ENCODE measurements at regions not wholly inside any gene's neighbourhood (a gene's known extent, or its start where the extent isn't known, plus 50 kb on each side); places are given as distances from the start of the nearest gene placed in this dataset.

GRCh38 chr5:74342948-74343682, 297.4 kb downstream of the ENC1 start:
- Mint-ChIP-seq H3K27ac (no peak overlapping the region), H3K4me1 (peaks cover 13% of the 10 kb centered on the region), H3K36me3 (ENCODE audit: low read depth) (no peaks in the 10 kb centered on the region), H3K4me3 (no peak overlapping the region), H3K9me3 (peaks cover 22% of the 10 kb centered on the region), H3K27me3 (ENCODE audit: low read depth, poor library complexity) (peaks cover under 1% of the 10 kb centered on the region)
- TF ChIP-seq CTCF (IDR thresholded peaks at IDR 0.05), result no peak
- DNase-seq, result no peak

DNA sequence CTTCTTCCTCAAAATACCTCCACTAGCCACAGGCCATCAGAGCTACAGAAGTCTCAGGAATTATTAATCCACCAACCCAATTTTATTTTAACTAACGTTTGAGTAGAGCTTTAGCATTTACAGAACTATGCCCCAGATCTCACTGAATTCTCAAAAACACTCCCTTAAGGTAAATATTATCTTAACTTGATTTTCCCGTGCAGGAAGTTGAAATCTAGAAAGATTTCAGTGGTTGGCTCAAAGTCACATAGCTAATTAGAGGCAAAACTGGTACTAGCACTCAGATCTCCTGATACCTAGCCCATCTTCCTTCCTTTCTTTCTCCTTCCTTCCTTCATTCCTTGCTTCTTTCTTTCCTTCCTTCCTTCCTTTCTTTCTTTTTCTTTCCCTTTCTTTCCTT, 298.3 kb downstream of the ENC1 start:
- Mint-ChIP-seq H3K36me3 (ENCODE audit: low read depth) (no peaks in the 10 kb centered on the region), H3K4me3 (no peak overlapping the region), H3K27me3 (ENCODE audit: low read depth, poor library complexity) (peaks cover 2% of the 10 kb centered on the region), H3K9me3 (peaks cover 16% of the 10 kb centered on the region), H3K4me1 (peaks cover 22% of the 10 kb centered on the region), H3K27ac (no peak overlapping the region)
- DNase-seq, result no peak
- no peak for TF ChIP-seq CTCF (IDR thresholded peaks at IDR 0.05)

DNA sequence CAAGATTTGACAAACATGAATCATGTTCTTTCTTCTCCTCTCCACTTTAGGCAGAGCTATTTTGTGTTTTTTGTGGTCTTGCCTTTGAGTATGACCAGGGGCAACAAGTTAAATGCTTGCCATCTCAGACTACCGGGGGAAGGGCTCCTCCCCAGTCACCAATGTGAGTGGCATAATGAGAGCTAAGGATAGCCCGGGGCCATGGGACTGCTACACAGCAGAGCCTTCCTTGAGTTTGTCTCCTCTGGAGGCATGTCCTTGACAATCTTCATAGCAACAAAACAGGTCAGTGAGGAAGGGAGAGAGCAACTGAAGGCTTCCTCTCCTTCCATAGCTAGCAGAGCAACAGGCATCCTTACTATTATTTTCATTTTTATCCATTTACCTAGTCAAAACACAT, 299.3 kb downstream of the ENC1 start:
- H3K4me3 Mint-ChIP-seq, result no peak overlapping the region
- no peak overlapping the region for H3K27ac Mint-ChIP-seq
- no peak for DNase-seq
- peaks cover 7% of the 10 kb centered on the region for H3K9me3 Mint-ChIP-seq
- H3K36me3 Mint-ChIP-seq (ENCODE audit: low read depth), result no peaks in the 10 kb centered on the region
- peaks cover 2% of the 10 kb centered on the region for H3K27me3 Mint-ChIP-seq (ENCODE audit: low read depth, poor library complexity)
- no peak for TF ChIP-seq CTCF (IDR thresholded peaks at IDR 0.05)
- peaks cover 32% of the 10 kb centered on the region for H3K4me1 Mint-ChIP-seq

GRCh38 chr5:74340476-74340875, 300.1 kb downstream of the ENC1 start:
- Mint-ChIP-seq H3K27ac (no peak overlapping the region), H3K9me3 (no peaks in the 10 kb centered on the region), H3K27me3 (ENCODE audit: low read depth, poor library complexity) (peaks cover 2% of the 10 kb centered on the region), H3K4me1 (peaks cover 39% of the 10 kb centered on the region), H3K4me3 (no peak overlapping the region), H3K36me3 (ENCODE audit: low read depth) (no peaks in the 10 kb centered on the region)
- TF ChIP-seq CTCF (IDR thresholded peaks at IDR 0.05), result no peak
- DNase-seq, result no peak

GRCh38 chr5:74337984-74338310, 302.6 kb downstream of the ENC1 start:
- no peaks in the 10 kb centered on the region for H3K9me3 Mint-ChIP-seq
- peaks cover 65% of the 10 kb centered on the region for H3K4me1 Mint-ChIP-seq
- no peak for DNase-seq
- H3K4me3 Mint-ChIP-seq, result no peak overlapping the region
- H3K27ac Mint-ChIP-seq, result peak overlapping the region; percentile 66
- H3K27me3 Mint-ChIP-seq (ENCODE audit: low read depth, poor library complexity), result peaks cover 2% of the 10 kb centered on the region
- TF ChIP-seq CTCF (IDR thresholded peaks at IDR 0.05), result no peak
- no peaks in the 10 kb centered on the region for H3K36me3 Mint-ChIP-seq (ENCODE audit: low read depth)

DNA sequence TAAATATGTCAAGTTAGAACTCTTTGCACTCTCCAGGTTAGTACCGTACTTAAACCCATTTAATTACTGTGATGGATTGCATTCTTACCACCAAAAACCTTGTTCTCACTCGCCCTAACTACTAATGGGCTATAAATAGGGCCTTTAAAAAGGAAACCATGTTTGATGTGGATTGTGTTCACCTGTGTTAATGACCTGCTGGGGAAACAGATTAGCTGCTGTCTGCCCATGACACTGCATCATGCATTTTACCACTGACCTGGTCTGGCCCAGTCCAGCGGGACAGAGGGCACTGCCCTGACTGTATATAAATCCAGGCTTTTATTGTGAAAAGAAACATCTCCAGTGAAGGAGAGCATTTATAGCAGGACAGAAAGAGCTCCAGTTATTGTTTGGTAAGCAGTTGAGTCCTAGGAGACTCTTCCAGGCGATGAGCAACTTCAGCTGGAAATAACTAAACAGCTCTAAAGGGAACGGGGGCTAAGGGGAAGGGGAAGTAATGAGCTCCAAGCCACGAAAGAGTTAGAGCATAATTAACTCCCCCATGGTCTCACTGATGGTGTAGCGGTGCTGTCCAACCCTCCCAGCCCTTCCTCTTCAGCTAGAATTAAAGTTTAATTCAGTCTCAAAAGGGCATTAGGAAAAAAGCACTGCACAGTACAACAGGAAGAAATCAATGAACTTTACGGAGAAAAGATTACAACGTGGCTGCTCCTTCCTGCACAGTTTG, 303.1 kb downstream of the ENC1 start:
- no peaks in the 10 kb centered on the region for H3K36me3 Mint-ChIP-seq (ENCODE audit: low read depth)
- no peak overlapping the region for H3K4me3 Mint-ChIP-seq
- H3K4me1 Mint-ChIP-seq, result peaks cover 69% of the 10 kb centered on the region
- no peak for DNase-seq
- no peaks in the 10 kb centered on the region for H3K9me3 Mint-ChIP-seq
- peaks cover 2% of the 10 kb centered on the region for H3K27me3 Mint-ChIP-seq (ENCODE audit: low read depth, poor library complexity)
- no peak for TF ChIP-seq CTCF (IDR thresholded peaks at IDR 0.05)
- peak overlapping the region; percentile 66 for H3K27ac Mint-ChIP-seq
